ENCODE measurements at regions not wholly inside any gene's neighbourhood (a gene's known extent, or its start where the extent isn't known, plus 50 kb on each side); places are given as distances from the start of the nearest gene placed in this dataset.

DNA sequence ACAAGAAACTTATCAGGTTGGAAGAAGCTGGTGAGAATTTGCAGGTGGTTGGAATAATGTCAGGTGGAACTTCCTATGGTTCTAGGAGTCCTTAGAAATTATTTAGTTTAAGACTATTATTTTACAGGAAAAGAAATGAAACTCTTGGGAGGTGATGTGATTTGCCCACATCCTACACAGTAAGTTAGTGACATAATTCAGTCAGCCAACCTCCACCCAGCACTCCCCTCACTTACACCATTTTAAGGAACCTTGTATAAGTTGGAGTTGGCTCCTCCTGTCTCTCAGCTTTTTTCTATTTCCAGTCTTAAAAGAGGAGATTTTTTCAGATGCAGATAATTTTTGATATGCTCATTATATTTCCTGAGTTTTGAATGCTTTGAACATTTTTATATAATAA, 86.4 kb downstream of the SKA1 start:
- TF ChIP-seq, protein P1, sequence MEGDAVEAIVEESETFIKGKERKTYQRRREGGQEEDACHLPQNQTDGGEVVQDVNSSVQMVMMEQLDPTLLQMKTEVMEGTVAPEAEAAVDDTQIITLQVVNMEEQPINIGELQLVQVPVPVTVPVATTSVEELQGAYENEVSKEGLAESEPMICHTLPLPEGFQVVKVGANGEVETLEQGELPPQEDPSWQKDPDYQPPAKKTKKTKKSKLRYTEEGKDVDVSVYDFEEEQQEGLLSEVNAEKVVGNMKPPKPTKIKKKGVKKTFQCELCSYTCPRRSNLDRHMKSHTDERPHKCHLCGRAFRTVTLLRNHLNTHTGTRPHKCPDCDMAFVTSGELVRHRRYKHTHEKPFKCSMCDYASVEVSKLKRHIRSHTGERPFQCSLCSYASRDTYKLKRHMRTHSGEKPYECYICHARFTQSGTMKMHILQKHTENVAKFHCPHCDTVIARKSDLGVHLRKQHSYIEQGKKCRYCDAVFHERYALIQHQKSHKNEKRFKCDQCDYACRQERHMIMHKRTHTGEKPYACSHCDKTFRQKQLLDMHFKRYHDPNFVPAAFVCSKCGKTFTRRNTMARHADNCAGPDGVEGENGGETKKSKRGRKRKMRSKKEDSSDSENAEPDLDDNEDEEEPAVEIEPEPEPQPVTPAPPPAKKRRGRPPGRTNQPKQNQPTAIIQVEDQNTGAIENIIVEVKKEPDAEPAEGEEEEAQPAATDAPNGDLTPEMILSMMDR (IDR thresholded peaks at IDR 0.05; ENCODE audit: low read length), result no peak
- TF ChIP-seq EZH2phosphoT487 (IDR thresholded peaks at IDR 0.05; ENCODE audit: low read length), result no peak

Data from MM.1S (cell line).